ENCODE measurements at regions not wholly inside any gene's neighbourhood (a gene's known extent, or its start where the extent isn't known, plus 50 kb on each side); places are given as distances from the start of the nearest gene placed in this dataset.

DNA sequence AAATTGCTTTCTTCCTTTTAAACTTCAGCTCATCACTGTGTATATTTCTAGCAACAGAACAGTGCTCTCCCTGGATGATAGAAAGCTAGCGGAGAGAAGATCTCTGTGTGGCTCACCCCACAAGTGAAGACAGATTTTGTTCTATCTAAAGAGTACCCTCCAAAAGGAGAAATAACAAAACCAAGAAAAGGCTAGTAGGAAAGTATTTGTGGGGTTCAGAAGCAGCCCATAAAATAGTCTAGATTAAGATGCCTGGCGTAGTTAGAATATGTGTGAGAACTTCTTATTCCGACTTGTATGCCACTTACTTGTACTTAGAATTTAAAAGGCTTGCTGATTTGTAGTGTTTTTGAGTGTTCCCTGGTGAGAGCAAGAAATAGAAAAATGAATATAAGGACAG lies 214.9 kb upstream of the IL12A start:
- ATAC-seq (ENCODE audit: insufficient read depth, low FRiP score) (no peak), DNase-seq (no peak)
- no peak overlapping the region for H3K4me3 ChIP-seq
- TF ChIP-seq, protein P1, sequence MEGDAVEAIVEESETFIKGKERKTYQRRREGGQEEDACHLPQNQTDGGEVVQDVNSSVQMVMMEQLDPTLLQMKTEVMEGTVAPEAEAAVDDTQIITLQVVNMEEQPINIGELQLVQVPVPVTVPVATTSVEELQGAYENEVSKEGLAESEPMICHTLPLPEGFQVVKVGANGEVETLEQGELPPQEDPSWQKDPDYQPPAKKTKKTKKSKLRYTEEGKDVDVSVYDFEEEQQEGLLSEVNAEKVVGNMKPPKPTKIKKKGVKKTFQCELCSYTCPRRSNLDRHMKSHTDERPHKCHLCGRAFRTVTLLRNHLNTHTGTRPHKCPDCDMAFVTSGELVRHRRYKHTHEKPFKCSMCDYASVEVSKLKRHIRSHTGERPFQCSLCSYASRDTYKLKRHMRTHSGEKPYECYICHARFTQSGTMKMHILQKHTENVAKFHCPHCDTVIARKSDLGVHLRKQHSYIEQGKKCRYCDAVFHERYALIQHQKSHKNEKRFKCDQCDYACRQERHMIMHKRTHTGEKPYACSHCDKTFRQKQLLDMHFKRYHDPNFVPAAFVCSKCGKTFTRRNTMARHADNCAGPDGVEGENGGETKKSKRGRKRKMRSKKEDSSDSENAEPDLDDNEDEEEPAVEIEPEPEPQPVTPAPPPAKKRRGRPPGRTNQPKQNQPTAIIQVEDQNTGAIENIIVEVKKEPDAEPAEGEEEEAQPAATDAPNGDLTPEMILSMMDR (IDR thresholded peaks at IDR 0.05; ENCODE audit: control extremely low read depth, extremely low read depth): no peak
- H3K9me3 ChIP-seq (ENCODE audit: control insufficient read depth in 4 of 4, insufficient read depth in 3 of 4, low read length in 3 of 4): no peaks in the 10 kb centered on the region
- no peaks in the 10 kb centered on the region for H3K36me3 ChIP-seq (ENCODE audit: control insufficient read depth in 4 of 4, insufficient read depth in 4 of 4, low read length in 4 of 4)
- H3K27ac ChIP-seq (ENCODE audit: low read depth in 1 of 2, low read length in 1 of 2): no peak overlapping the region
- H3K4me1 ChIP-seq (ENCODE audit: control insufficient read depth in 5 of 5, insufficient read depth in 5 of 5, low read length in 5 of 5): peaks cover 0 to 19% (median 0%) of the 10 kb centered on the region in 5 donors
- 89 to 93% methylated on average over 3 of the region's 3 CpGs for WGBS, 2 donors
- H3K27me3 ChIP-seq (ENCODE audit: control insufficient read depth in 3 of 3, insufficient read depth in 3 of 3, low read length in 2 of 3): no peaks in the 10 kb centered on the region
- H3K9ac ChIP-seq (ENCODE audit: insufficient read depth in 1 of 2, low read length in 2 of 2): no peak overlapping the region

DNA sequence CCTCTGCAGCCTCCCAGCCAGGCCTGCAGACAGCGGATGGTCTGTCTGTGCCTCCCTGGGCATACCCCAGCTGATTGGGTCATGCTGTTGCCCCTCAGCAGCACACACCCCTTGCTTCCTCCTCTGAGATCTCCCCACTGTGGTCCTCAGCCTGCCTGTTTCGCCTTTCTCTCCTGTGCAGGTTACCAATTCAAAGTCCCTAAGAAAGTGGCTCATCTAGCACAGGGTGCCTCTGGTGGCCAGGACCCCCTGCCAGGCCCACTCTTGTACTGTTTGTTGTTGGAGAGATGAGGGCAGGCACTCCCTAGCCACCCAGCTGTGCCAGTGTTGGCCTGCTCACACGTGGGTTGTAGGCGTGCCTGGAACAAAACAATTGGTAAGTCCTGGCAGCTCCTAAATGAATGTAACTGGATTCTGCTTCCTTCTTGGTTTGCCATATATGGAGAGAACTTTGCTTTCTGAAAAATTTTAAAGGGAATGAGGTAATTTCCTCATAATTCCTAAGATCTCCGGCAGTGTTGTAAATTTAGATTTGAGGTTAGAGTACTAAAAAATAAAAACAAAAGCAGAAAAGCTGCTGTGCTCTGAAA lies 213.2 kb upstream of the IL12A start:
- no peak overlapping the region for H3K4me3 ChIP-seq
- no peak overlapping the region for H3K9ac ChIP-seq (ENCODE audit: insufficient read depth in 1 of 2, low read length in 2 of 2)
- H3K27me3 ChIP-seq (ENCODE audit: control insufficient read depth in 3 of 3, insufficient read depth in 3 of 3, low read length in 2 of 3): no peaks in the 10 kb centered on the region
- H3K4me1 ChIP-seq (ENCODE audit: control insufficient read depth in 5 of 5, insufficient read depth in 5 of 5, low read length in 5 of 5): peaks cover 0 to 17% (median 0%) of the 10 kb centered on the region in 5 donors
- H3K9me3 ChIP-seq (ENCODE audit: control insufficient read depth in 4 of 4, insufficient read depth in 3 of 4, low read length in 3 of 4): no peaks in the 10 kb centered on the region
- peak overlapping the region; percentile 27 to 56 for H3K27ac ChIP-seq (ENCODE audit: low read depth in 1 of 2, low read length in 1 of 2)
- TF ChIP-seq, protein P1 (IDR thresholded peaks at IDR 0.05; ENCODE audit: control extremely low read depth, extremely low read depth): no peak
- DNase-seq (no peak), ATAC-seq (ENCODE audit: insufficient read depth, low FRiP score) (peak; percentile 39)
- 41 to 43% methylated on average over 5 of the region's 5 CpGs for WGBS, 2 donors
- H3K36me3 ChIP-seq (ENCODE audit: control insufficient read depth in 4 of 4, insufficient read depth in 4 of 4, low read length in 4 of 4): no peaks in the 10 kb centered on the region

DNA sequence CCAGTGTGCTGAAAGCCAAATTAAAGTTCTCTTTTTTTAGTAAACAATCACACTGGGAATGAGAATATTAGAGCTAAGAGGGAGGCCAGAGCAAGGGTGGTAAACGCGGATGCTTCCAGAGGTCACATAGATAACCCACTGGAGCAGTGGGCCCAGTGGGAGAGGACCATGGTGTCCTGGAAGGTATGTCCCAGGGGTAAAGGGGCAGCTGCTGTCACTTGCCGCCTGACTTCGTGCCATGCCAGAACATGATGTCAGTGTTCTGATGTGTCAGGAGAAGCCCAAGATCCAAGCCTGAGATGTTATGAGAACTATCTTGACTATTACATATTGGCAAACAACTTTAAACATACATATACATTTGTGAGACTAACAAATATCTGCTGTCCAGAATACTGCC lies 211.9 kb upstream of the IL12A start:
- Histone ChIP-seq H3K27ac (ENCODE audit: low read depth in 1 of 2, low read length in 1 of 2) (peak overlapping the region in 1 of 2 donors; percentile 66), H3K4me3 (no peak overlapping the region), H3K9ac (ENCODE audit: insufficient read depth in 1 of 2, low read length in 2 of 2) (no peak overlapping the region), H3K27me3 (ENCODE audit: control insufficient read depth in 3 of 3, insufficient read depth in 3 of 3, low read length in 2 of 3) (peaks cover 0 to 3% (median 0%) of the 10 kb centered on the region in 3 donors), H3K4me1 (ENCODE audit: control insufficient read depth in 5 of 5, insufficient read depth in 5 of 5, low read length in 5 of 5) (peaks cover 0 to 17% (median 0%) of the 10 kb centered on the region in 5 donors), H3K36me3 (ENCODE audit: control insufficient read depth in 4 of 4, insufficient read depth in 4 of 4, low read length in 4 of 4) (no peaks in the 10 kb centered on the region), H3K9me3 (ENCODE audit: control insufficient read depth in 4 of 4, insufficient read depth in 3 of 4, low read length in 3 of 4) (no peaks in the 10 kb centered on the region)
- ATAC-seq (ENCODE audit: insufficient read depth, low FRiP score): no peak
- no peak for DNase-seq
- TF ChIP-seq, protein P1 (IDR thresholded peaks at IDR 0.05; ENCODE audit: control extremely low read depth, extremely low read depth): no peak
- 89 to 90% methylated on average over 4 of the region's 4 CpGs for WGBS, 2 donors

DNA sequence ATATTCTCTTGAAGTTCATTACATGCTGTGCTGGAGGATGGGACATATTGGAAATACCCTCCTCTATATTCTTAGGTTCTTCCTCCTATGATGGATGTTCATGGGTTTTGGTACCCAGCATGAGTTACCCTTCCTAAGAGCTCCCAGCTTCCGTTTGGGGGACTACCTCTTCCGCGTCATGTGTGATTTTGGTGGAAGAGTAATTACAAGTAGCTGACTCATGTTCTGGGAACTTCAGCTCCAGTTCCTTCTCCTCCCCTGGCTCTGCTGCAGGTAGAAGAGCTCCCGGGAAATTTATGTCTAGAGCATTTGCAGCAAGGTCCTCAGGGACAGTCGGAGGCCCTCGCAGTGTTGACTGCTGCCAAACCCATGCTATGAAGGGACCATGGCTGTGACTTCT lies 208.8 kb upstream of the IL12A start:
- ATAC-seq (ENCODE audit: insufficient read depth, low FRiP score) (no peak), DNase-seq (no peak)
- Histone ChIP-seq H3K4me1 (ENCODE audit: control insufficient read depth in 5 of 5, insufficient read depth in 5 of 5, low read length in 5 of 5) (peaks cover 0 to 17% (median 8%) of the 10 kb centered on the region in 5 donors), H3K36me3 (ENCODE audit: control insufficient read depth in 4 of 4, insufficient read depth in 4 of 4, low read length in 4 of 4) (no peaks in the 10 kb centered on the region), H3K27ac (ENCODE audit: low read depth in 1 of 2, low read length in 1 of 2) (no peak overlapping the region), H3K27me3 (ENCODE audit: control insufficient read depth in 3 of 3, insufficient read depth in 3 of 3, low read length in 2 of 3) (peaks cover 0 to 3% (median 0%) of the 10 kb centered on the region in 3 donors), H3K9me3 (ENCODE audit: control insufficient read depth in 4 of 4, insufficient read depth in 3 of 4, low read length in 3 of 4) (no peaks in the 10 kb centered on the region), H3K4me3 (no peak overlapping the region), H3K9ac (ENCODE audit: insufficient read depth in 1 of 2, low read length in 2 of 2) (no peak overlapping the region)
- TF ChIP-seq, protein P1 (IDR thresholded peaks at IDR 0.05; ENCODE audit: control extremely low read depth, extremely low read depth): no peak
- WGBS, 2 donors: 90 to 95% methylated on average over 6 of the region's 6 CpGs
